GM12878 (cell line): ENCODE measurements at regions not wholly inside any gene's neighbourhood (a gene's known extent, or its start where the extent isn't known, plus 50 kb on each side); places are given as distances from the start of the nearest gene placed in this dataset.

ENCODE experiments used
- ATAC-seq: fragments of 200-7000 bp; cut with Tn5 transposase; 3 replicates; pipeline ENCODE4 v1.9.1; 2020; ENCODE audit warnings: mild to moderate bottlenecking, moderate library complexity
- BruUV-seq: library from RNA; stranded (reverse); fragments of 400-500 nt; replicated peaks from 2 replicates; lab custom pipeline; 2021; lab: Mats Ljungman, UMichigan
- CTCF ChIA-PET: fragments of 300-600 bp; sonication (Branson Sonifier 250); formaldehyde crosslinking; extraction: SDS; loops from one replicate; lab custom pipeline; 2021; ENCODE audit warnings: inconsistent platforms; lab: Yijun Ruan, JAX
- POLR2A ChIA-PET: fragments of 350-600 bp; formaldehyde crosslinking; extraction: SDS; loops from one replicate; lab custom pipeline; 2021; ENCODE audit warnings: inconsistent platforms; lab: Charles Lee
- RAD21 ChIA-PET: fragments of 300-600 bp; sonication (Branson Sonifier 250); formaldehyde crosslinking; loops from one replicate; lab custom pipeline; 2023; ENCODE audit warnings: antibody characterized with exemption; ENCODE audit not compliant: unreplicated experiment; lab: Charles Lee
- SMC1A ChIA-PET: fragments of 300-600 bp; sonication (Branson Sonifier 250); formaldehyde crosslinking; loops from one replicate; lab custom pipeline; 2023; ENCODE audit not compliant: unreplicated experiment, uncharacterized antibody; lab: Charles Lee
- DNase-seq: peaks from one replicate; pipeline ENCODE4 v3.0.0-alpha.2; 2011; ENCODE audit warnings: low read depth, low spot score
- FAIRE-seq: peaks from 3 replicates; lab custom pipeline; 2011; peaks lifted over from hg19 to GRCh38; lab: Jason Lieb, UNC
- H2AFZ ChIP-seq: 2 replicates; pipeline ENCODE4 v1.6.0; 2011; ENCODE audit warnings: low read depth, low read length, control low read depth; ENCODE audit not compliant: control insufficient read depth
- H3K27ac ChIP-seq: 2 replicates; pipeline ENCODE4 v1.5.1; 2011; ENCODE audit warnings: control low read depth; ENCODE audit not compliant: control insufficient read depth, insufficient read depth
- H3K27me3 ChIP-seq, 2 experiments: replicated peaks in 1 of 2; 2 replicates each; pipeline versions ENCODE4 v1.6.0 to v1.6.1; 2011; ENCODE audit warnings: low read length in 1 of 2; ENCODE audit not compliant: control insufficient read depth in 2 of 2, insufficient read depth in 2 of 2
- H3K36me3 ChIP-seq, 2 experiments: 2 replicates each; pipeline ENCODE4 v1.5.1; 2011; ENCODE audit warnings: low read length in 1 of 2; ENCODE audit not compliant: control insufficient read depth in 2 of 2, insufficient read depth in 2 of 2
- H3K4me1 ChIP-seq: 2 replicates; pipeline ENCODE4 v1.6.1; 2011; ENCODE audit warnings: mild to moderate bottlenecking, low read length, moderate library complexity, mixed read lengths; ENCODE audit not compliant: control insufficient read depth, insufficient read depth
- H3K4me2 ChIP-seq: 2 replicates; pipeline ENCODE4 v1.6.0; 2011; ENCODE audit warnings: control low read depth; ENCODE audit not compliant: control insufficient read depth, insufficient read depth
- H3K4me3 ChIP-seq: fragments of 200-600 bp; sonication (generic); 2 replicates; pipeline ENCODE4 v1.5.1; 2016
- H3K79me2 ChIP-seq: 2 replicates; pipeline ENCODE4 v1.6.0; 2011; ENCODE audit warnings: low read length; ENCODE audit not compliant: control insufficient read depth, insufficient read depth
- H3K9ac ChIP-seq: 2 replicates; pipeline ENCODE4 v1.8.0; 2011; ENCODE audit warnings: low read length, control low read depth, mixed read lengths; ENCODE audit not compliant: control insufficient read depth, insufficient read depth
- H3K9me3 ChIP-seq: replicated peaks from 3 replicates; pipeline ENCODE4 v1.5.1; 2011; ENCODE audit warnings: mild to moderate bottlenecking, low read length; ENCODE audit not compliant: control insufficient read depth, insufficient read depth
- H4K20me1 ChIP-seq: 2 replicates; pipeline ENCODE4 v1.6.0; 2011; ENCODE audit not compliant: control insufficient read depth, insufficient read depth
- NFYB ChIP-seq: IDR thresholded peaks from 2 replicates; pipeline ENCODE4 v1.6.1; 2011; ENCODE audit warnings: low read depth, mild to moderate bottlenecking, low read length, improper control_type of control experiment, moderate library complexity; ENCODE audit not compliant: insufficient read depth
- WGBS: methylation state at CpG from one replicate; pipeline ENCODE4 v1.1.6; 2016; ENCODE audit warnings: low lambda C conversion rate; ENCODE audit not compliant: insufficient replicate concordance, insufficient coverage; ENCODE audit errors: missing lambda C conversion rate; 5-methylcytosine and 5-hydroxymethylcytosine counted together
- in situ Hi-C: fragments of 300-500 bp; cut with MboI; formaldehyde crosslinking; loops from 9 replicates; pipeline ENCODE4 v1.14.3; 2018; ENCODE audit warnings: mixed read lengths
- intact Hi-C: fragments of 100-400 bp; cut with micrococcal nuclease; formaldehyde crosslinking; loops from one replicate; pipeline ENCODE4 v1.14.2; 2022; ENCODE audit not compliant: unreplicated experiment
- TF ChIP-seq, protein P1 (sequence below): IDR thresholded peaks from 2 replicates; pipeline ENCODE4 v1.6.1; 2011; ENCODE audit warnings: low read depth, low read length, improper control_type of control experiment, borderline replicate concordance
- TF ChIP-seq, protein P2 (sequence below): fragments of 450-650 bp; formaldehyde crosslinking; IDR thresholded peaks from 2 replicates; pipeline ENCODE4 v1.4.0; 2020; ENCODE audit warnings: mild to moderate bottlenecking, moderate library complexity

DNA sequence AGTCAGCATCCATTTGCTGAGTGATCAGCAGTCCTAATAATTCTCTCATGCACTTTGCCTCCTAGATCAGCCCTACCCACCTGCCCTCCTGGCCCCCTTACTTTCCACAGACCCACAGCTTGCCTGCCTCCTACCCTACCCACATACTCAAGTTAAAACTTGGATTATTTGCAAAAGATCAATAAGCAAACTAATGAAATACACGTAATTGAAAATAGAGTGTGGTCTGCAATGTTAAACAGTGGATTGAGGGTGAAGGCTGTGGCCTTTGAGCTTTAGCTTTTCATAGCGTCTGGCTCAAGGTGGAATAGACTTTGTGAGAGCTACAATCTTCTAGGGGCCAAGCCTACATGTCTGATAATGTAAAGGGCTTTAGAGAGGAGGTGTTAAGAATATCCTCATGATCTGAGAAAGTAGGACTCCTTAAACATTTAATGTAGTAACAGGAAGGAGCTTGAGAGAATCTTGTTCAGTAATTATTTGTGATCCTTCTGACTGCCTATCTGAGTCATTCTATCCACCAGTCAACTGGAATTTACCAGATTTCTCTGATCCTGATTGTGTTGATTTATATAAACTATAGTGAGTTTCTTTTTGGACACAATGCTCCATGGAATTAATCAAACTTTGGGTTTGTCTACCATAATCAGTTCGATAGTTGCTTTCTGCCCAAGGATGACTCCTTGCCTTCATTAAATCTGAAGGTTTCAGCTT is 310.0 kb downstream of the HRH4 start:
- Histone ChIP-seq H3K27ac (no peak overlapping the region), H3K9ac (no peak overlapping the region), H3K4me1 (no peaks in the 10 kb centered on the region), H2AFZ (no peak overlapping the region), H3K27me3 (no peaks in the 10 kb centered on the region), H3K4me2 (no peak overlapping the region), H3K79me2 (no peaks in the 10 kb centered on the region), H3K9me3 (no peaks in the 10 kb centered on the region), H4K20me1 (no peaks in the 10 kb centered on the region), H3K36me3 (no peaks in the 10 kb centered on the region), H3K4me3 (no peak overlapping the region)
- in situ Hi-C loops: no loop called here
- ChIA-PET CTCF (no interaction called here), SMC1A (no interaction called here), POLR2A (no interaction called here), RAD21 (no interaction called here)
- ATAC-seq (no peak), DNase-seq (no peak), FAIRE-seq (no peak)
- 8% methylated on average over 3 of the region's 3 CpGs for WGBS
- intact Hi-C loops: no loop called here
- TF ChIP-seq, protein P1, sequence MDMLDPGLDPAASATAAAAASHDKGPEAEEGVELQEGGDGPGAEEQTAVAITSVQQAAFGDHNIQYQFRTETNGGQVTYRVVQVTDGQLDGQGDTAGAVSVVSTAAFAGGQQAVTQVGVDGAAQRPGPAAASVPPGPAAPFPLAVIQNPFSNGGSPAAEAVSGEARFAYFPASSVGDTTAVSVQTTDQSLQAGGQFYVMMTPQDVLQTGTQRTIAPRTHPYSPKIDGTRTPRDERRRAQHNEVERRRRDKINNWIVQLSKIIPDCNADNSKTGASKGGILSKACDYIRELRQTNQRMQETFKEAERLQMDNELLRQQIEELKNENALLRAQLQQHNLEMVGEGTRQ: no peak
- TF ChIP-seq, protein P2, sequence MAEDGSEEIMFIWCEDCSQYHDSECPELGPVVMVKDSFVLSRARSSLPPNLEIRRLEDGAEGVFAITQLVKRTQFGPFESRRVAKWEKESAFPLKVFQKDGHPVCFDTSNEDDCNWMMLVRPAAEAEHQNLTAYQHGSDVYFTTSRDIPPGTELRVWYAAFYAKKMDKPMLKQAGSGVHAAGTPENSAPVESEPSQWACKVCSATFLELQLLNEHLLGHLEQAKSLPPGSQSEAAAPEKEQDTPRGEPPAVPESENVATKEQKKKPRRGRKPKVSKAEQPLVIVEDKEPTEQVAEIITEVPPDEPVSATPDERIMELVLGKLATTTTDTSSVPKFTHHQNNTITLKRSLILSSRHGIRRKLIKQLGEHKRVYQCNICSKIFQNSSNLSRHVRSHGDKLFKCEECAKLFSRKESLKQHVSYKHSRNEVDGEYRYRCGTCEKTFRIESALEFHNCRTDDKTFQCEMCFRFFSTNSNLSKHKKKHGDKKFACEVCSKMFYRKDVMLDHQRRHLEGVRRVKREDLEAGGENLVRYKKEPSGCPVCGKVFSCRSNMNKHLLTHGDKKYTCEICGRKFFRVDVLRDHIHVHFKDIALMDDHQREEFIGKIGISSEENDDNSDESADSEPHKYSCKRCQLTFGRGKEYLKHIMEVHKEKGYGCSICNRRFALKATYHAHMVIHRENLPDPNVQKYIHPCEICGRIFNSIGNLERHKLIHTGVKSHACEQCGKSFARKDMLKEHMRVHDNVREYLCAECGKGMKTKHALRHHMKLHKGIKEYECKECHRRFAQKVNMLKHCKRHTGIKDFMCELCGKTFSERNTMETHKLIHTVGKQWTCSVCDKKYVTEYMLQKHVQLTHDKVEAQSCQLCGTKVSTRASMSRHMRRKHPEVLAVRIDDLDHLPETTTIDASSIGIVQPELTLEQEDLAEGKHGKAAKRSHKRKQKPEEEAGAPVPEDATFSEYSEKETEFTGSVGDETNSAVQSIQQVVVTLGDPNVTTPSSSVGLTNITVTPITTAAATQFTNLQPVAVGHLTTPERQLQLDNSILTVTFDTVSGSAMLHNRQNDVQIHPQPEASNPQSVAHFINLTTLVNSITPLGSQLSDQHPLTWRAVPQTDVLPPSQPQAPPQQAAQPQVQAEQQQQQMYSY: no peak
- no peak for TF ChIP-seq NFYB
- BruUV-seq: no TSS peak
